GM11168 (cell line): ENCODE measurements at regions not wholly inside any gene's neighbourhood (a gene's known extent, or its start where the extent isn't known, plus 50 kb on each side); places are given as distances from the start of the nearest gene placed in this dataset.

Experiments
- in situ Hi-C: fragments of 300-500 bp; cut with MboI; formaldehyde crosslinking; loops from one replicate; pipeline ENCODE4 v1.12.0; 2022; ENCODE audit warnings: low sequenced_read_pairs; ENCODE audit not compliant: unreplicated experiment

DNA sequence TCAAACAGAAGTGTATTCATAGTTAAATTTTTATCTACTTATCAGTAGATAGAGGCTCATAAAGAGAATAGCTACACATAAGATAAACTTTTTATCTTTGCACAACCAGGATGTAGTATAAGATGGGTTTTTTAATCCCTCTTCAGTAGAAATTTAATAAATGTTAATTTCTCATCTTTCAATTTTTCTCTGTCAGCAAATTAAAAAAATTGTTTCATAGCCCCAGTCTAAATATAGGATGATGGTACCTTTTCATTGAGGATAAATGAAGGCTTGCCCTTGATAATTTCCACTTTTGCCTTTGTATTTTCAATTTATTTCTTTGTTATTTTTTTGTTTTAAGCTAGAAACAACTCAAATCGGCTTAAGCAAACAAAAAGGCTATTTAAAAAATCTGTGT is 251.2 kb upstream of the NOX3 start:
- in situ Hi-C loops: no loop called here

DNA sequence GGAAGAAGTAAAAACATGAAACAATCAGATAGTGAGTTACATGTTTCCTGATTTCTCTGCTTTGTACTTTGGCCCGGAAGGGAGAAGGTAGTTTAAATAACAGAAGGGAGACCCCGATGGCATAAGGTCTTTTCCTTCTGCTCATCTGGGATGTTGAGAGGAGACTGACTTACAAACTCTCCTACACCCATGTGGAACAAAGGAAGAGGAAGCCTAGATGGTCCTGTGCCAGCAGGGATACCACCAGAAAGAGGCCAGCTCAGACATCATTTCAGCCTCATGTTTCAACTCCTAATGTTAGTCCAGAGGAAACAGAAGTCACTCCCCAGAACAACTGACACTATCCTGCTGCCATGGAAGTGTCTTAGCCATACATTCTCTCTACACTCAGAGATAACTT is 250.7 kb upstream of the NOX3 start:
- in situ Hi-C loops: no loop called here

DNA sequence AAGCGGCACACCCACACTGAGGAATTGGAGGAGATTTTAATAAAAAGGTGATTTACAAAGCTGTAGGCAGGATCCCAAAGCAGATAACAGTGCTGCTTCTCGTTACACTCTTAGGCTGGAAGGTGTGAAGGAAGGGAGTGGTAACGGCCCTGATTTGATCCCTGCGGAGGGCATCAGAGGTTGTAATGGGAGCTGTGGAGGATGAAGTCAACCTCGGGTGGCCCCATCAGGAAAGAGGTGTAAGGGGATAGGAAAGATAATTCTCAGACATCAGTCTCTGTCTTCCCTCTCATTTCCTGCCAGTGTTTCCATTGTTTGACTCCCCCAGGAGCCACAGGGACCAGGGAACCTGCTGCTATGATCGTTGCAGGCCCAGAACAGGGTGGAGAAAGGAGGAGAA is 245.7 kb upstream of the NOX3 start:
- in situ Hi-C loops: no loop called here

DNA sequence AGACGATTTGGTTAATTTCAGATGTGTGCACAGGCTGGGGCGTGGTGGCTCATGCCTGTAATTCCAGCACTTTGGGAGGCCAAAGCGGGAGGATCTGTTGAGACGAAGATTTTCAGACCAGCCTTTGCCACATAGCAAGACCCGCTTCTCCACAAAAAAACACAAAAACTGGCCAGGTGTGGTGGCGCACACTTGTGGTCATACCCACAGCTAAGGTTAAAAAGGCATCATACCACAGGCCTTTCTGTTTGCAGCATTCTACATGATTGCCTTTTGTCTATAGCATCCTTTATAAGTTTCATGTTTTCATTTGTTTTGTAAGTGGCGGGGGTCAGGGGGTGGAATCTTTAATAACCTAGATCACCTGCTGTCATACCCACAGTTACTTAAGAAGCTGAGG is 239.9 kb upstream of the NOX3 start:
- in situ Hi-C loops: no loop called here

DNA sequence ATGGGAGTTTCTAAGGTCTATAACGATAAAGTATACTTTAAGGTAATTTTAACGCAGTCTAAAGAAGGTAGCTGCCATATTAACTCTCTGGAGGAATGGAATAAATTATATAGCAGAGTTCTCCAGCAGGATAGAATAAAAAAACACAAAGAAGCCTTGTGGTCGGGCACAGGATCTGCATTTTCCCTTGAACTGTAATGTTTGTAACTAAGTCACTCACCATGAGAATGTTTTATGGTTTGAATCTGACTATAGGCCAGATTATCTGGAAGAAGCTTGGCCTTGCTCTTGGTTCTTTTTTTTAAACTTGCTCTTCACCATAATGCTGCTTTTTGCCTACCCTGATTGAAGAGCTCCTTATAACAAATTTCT is 238.8 kb upstream of the NOX3 start:
- in situ Hi-C loops: no loop called here

DNA sequence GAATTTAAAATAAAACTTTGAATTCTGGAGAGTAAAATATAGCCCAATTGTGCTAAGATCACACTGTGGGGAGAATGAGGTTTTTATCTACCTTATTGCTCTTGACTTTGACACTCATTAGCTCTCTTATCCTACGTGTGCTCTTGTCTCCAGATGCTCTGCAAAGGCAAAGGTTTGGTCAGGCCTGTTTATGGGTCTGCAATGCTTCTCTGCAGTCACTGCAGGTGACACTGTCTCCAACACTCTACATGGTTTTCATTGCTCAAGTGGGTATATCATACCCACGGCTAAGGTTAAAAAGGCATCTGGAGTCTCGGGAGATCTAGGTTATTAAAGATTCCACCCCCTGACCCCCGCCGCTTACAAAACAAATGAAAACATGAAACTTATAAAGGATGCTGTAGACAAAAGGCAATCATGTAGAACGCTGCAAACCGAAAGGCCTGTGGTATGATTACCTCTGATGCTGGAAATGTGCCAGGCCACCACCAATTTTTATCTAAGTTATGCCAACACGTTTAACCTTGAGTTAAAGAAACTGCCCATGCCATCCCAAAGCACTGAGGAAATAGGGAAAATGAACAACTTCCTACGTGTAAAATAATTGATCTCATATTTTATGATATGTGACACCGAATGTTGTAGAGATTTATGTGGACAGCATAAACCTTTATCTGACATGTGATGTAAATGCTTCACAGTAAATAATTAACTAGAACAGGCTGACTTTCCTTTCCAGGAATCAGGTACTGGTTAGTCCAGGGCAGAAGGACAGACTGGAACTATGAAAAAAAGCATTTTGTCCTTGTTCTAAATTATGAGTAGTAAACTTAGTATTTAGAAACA is 238.2 kb upstream of the NOX3 start:
- in situ Hi-C loops: no loop called here

DNA sequence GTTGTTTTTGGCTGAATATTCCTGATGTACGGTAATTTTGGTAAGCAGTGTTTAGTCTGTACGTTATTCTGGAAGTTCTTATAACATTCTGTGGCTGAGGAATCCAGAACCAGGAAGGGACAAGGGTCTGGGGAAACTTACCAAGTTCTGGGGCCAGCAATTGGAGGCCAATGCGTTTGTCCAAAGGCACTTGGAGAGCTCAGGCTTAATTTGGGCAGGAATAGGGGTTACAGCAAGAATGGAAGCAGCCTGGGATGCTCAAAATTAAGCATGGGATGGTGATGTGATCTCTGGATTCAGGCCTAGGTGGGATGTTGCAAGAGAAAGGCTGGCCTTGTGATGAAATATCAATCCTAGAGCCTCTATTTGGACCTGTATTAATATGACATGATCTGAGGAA is 235.2 kb upstream of the NOX3 start:
- in situ Hi-C loops: no loop called here

DNA sequence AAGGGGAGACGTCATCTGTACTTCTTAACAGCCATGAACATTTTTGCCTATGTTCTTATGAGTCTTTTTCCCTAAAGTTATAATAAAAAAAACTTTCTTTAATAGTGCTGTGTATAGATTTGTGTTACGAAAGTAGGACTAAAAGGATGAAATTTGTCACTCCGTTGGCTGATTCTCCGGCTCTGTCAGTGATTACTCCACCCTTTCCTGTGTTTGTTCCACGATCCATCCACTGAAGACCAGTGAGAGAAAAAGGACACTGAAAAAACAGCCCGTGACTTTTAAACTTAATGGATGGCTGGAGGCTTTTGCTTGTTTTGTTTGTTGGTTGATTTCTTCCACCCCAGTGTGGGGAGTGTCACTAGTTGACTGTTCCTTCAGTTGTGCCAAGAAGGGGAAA is 232.0 kb upstream of the NOX3 start:
- in situ Hi-C loops: no loop called here

DNA sequence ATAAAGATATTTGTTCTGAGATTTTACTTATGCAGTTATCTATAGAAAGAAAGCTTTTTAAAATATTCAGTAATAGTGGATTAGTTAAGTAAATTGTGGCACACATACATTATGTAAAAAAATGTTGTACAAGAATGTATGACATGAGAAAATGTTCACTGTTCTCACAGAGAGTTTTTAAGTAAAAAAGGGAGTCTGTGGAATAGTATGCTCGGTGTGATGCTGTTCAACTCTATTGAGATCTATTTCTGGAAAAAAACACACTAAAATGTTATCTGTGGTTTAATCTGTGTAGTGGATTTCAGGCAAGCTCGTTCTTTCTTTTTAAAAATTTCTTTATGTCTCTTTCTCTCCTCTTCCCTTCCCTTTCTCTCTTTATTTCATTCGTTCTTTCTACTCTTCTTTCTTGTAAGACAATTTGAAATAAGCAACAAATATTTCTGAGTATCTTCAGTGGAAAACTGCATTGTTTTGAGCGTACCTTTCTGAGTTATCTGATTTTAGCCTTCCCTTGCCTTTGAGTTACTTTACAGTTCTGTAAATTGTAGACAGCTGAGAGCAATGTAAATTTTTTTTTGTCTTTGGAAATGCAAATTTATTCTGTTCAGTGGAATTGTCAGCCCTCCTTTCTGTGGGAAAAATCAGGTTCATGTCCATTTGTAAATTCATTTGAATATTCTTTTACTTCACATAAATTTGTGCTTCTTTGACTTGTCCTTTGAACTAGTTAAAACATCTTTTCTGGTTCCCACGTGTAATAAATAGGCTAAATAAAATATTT is 229.0 kb upstream of the NOX3 start:
- in situ Hi-C loops: no loop called here

DNA sequence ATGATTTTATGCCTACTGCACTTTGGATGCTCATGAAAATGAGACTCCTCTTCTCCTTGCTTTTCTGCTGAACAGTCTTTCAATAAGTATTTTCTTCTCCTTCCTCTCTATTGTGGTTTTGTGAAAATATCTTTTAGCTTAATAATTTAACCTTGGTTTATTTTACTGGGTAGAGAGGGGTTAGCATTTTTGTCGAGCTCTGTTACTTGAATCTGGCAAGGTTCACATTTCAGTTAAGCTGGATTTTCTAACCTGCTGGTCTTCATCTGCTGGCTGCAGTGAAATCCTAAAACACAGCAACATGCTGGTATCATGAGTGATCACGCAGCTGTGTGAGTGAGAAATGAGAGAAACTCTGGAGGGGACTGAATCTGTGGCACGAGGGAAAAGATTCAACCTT is 222.7 kb upstream of the NOX3 start:
- in situ Hi-C loops: no loop called here

DNA sequence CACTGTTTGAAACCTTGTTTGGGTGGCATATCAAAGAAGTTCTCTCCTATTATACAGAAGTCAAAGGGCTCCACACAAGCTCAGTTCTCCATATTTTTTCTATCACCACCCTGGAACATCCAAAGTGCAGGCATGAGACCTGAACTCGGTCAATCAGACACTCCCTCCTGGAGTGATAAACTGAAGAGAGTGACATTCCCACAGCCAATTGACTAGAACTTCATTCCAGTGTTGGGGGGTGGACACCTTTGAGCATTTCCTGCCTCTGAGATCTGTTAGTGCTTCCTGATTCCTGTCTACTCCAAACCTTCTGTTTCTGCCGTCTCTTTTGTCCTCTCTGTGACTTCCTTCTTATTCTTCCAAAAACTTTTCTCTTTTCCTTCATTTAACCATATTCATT is 220.7 kb upstream of the NOX3 start:
- in situ Hi-C loops: no loop called here

DNA sequence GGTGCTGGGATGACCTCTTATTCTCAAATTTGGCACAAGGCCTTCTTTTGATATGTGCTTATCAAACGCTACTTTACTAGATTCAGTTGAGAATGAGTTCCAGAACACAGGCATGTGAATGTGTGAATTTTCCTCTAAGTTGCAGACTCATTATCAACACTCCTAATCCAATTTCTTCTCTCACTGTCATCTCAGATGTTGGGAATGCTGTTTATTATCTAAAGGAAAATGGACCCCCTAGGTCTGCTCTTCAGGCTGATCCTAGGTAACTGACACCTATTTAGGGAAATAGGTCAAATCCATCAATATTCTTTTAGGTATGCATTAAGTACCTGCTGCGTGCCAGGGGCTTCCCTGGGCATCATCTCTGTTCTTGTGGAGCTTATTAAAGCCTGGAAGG is 215.0 kb upstream of the NOX3 start:
- in situ Hi-C loops: no loop called here

DNA sequence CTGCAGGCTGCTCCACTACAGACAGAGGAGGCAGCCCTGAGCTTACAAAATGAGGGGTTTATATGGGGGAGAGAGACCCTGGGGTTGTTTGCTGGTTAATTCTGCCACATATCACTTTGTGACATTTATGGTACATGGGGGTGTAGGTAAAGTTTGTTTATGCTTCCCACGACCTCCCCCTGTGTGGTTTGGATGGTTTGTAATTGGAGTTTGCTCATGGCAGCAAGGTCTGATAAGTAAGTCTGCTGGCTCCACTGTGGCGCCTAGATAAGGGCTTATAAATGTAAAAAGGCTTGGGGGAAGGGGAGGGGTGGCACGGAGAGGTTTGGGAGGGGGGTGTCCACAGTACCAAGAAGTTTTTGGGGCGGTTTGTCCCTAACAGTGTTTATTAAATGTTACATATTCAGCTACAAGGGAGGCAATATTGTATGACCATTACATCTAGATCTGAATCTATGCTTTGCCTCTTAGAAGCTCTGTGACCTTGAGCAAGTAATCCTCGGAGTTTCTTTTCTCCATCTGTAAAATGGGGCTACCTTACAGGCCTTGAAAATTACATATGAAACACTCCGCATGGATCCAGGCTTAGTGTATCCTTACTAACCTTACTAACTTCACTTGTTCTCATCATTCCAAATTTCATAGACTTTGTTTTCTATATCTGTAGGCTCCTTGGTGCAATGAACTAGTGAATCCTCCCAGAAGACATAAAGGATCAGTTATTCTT is 204.8 kb upstream of the NOX3 start:
- in situ Hi-C loops: no loop called here

DNA sequence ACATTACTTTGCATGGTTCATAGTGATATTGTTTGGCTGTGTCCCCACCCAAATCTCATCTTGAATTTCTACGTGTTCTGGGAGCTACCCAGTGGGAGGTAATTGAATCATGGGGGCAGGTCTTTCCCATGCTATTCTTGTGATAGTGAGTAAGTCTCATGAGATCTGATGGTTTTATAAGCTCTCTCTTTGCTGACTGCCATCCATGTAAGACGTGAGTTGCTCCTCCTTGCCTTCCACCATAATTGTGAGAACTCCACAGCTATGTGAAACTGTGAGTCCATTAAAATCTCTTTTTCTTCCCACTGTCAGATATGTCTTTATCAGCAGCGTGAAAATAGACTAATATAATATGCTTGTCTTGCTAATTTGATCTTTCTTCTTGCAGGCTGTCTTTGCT is 200.4 kb upstream of the NOX3 start:
- in situ Hi-C loops: no loop called here

DNA sequence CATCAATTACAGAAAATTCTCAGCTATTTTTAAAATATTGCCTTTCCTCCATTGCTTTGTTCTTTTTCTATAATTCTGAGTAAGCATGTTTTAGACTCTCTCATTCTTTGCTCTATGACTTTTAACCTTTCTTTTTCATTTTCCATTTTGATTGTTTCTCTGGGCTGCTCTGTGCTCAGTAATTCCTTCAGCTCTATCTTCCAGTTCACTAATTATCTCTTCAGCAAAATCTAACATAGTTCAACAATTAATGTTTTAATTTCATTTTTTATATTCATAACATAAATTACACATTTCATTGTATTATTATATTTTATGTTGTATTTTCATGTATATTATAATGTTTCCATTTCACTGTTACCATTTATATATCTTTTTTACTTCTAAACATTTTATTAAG is 198.8 kb upstream of the NOX3 start:
- in situ Hi-C loops: no loop called here

DNA sequence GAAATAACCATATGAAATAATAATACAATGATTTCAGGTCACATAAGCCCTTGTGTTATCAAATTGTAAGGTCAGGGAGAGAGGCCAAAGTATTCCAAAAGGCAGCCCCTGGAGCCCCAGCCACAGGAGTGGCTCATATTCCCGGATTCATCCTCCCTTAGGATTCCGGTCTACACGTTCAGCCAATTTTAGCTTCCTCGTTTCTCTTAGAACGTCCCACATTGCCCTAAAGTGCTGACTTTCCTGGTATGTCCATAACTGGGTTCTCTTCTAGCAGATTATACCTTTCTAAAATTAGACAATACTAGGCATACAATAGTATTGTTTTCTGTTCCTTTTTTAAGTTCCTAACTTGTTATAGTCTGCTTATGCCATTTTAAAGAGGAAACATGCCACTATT is 192.7 kb upstream of the NOX3 start:
- in situ Hi-C loops: no loop called here

DNA sequence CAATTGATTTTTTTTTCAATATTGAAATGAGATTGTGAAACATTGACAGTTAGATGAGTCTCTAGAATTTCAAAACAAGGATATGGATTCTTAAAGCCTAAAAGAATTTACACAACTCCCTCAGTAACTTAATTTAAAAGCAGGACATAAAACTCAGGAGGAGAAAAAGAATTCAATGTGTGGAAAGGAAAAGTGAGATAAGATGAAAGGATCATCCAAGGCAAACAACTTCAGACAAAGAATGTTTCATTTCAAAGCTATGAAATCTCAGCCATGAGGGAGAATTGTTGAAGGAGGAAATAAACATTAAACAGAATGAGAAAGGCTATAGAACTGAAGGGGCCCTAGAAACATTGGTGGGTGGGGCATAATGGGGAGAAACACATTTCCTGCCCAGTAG is 191.7 kb upstream of the NOX3 start:
- in situ Hi-C loops: no loop called here

DNA sequence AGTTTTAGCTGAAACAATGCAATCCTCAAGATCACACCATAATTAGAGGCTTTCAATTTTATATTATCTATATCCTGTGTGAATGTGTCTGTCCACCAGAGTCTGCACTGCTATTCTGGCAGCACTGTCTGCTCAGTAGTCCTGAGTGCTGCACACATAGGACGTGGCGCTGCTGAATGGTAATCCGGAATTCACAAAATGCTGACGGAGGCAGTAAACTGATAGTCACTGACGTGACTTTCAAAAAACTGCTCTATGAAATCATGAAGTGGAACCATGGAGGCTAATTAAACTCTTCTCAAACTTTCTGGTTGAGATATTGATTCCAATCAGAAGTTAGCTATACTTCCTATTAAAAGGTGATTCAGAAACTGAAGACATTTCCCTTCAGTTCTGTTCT is 190.8 kb upstream of the NOX3 start:
- in situ Hi-C loops: no loop called here

DNA sequence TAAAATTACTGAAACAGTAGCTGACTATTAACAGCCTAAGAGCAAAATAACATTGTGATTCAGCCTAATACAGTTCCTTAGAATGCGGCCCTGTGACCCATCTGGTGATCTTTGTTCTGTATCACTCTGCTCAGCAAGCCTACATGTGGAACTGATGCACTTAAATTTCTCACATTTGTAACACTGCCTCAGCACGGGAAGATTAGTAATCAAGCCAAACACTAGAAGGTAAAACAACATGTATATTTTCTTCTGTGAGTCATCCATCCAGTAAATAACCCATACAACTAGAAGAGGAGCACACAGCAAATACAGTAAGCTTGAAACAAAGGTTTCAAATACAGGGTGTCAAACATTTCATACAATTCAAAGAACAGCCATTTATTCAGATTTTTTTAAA is 189.7 kb upstream of the NOX3 start:
- in situ Hi-C loops: no loop called here

DNA sequence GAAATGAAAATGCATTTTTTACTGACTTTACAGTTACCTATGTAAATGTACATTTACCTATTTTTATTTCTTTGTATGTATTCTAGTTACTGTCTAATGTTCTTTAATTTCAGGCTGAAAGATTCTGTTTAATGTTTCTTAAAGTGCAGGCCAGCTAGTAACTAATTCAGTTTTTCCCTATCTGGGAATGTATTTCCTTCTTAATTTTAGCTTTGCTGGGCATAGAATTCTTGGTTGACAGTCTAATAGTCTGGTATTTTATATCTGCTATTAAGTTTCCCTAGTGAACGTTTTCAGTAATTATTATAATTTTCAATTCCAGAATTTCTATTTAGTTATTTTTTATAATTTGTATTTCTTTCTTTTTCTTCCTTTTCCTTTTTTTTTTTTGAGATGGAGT is 186.0 kb upstream of the NOX3 start:
- in situ Hi-C loops: no loop called here

DNA sequence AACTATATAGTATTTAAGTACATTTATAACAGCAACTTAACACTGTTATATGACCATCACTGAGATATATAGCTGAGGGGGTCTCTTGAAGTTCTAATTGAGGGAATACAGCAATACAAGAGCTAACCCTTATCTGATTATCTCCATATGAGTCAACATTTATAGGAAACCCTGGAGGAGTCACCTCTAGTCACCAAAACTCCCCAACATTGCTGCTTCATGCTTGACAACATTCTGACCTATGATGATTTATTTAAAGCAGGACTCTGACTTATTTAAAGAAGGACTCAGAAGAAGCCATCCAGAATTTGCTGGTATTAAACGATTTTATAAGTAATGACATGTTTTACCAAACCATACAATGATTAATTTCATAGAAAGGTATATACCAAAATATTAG is 182.6 kb upstream of the NOX3 start:
- in situ Hi-C loops: no loop called here
